GM11168 (cell line): ENCODE measurements at regions not wholly inside any gene's neighbourhood (a gene's known extent, or its start where the extent isn't known, plus 50 kb on each side); places are given as distances from the start of the nearest gene placed in this dataset.
"Not testable (repeated sequence)": the region's sequence is repeated elsewhere in the genome, so short reads cannot be mapped to it uniquely, and the experiment has no call there.

Experiments
- in situ Hi-C: fragments of 300-500 bp; cut with MboI; formaldehyde crosslinking; loops from one replicate; pipeline ENCODE4 v1.12.0; 2022; ENCODE audit warnings: low sequenced_read_pairs; ENCODE audit not compliant: unreplicated experiment

DNA sequence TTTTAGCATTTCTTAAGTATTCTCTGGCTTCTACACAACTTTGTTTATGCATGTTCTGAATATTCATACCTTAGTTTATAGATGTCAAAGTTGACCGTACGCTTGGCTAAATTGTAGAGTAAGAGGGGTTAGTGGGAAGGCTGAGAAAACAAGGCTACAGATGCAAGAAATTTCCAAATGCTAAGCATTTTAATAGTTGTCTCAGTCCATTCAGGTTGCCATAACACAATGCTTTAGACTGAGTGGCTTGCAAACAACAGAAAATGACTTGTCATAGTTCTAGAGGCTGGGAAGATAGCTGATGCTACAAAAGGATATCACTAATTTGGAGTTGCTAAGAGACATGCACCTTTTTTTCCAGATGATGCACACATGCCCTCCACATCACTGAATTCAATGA is 53.0 kb upstream of the C1QTNF3 start:
- in situ Hi-C loops = not testable (repeated sequence)

DNA sequence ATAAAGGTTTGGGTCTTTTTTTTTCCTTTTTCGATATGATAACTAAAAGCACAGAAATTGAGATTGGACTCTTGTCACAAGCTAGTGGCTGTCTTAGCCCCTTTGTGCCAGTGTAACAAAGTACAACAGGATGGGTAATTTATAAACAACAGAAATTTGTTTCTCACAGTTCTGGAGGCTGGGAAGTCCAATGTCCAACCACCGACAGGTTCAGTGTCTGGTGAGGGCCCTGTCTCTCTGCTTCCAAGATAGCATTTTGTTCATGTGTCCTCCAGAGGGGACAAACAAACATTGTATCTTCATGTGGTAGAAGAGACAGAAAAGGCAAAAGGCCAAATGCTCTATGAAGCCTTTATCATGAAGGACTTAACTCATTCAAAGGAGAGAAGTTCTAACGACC is 56.9 kb upstream of the C1QTNF3 start:
- in situ Hi-C loops = not testable (repeated sequence)

DNA sequence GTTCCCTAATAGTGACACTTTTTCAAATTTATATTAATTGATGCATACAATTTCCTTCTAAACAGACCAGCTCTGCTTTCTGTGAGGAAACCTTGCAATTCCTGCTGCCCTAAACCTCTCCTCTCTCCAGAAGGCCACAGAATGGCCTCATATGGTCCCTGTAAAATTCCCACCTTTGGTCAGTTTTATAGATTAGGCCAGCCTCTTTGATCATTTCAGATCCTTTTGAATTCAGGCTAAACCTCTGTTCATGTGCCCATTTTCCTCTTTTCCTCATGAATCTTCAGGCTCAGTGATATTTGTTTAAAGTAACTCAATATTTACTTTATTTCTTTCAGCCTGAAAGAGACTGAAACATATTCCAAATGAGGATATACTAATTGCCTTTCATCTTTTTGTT is 58.6 kb upstream of the C1QTNF3 start:
- in situ Hi-C loops = not testable (repeated sequence)

DNA sequence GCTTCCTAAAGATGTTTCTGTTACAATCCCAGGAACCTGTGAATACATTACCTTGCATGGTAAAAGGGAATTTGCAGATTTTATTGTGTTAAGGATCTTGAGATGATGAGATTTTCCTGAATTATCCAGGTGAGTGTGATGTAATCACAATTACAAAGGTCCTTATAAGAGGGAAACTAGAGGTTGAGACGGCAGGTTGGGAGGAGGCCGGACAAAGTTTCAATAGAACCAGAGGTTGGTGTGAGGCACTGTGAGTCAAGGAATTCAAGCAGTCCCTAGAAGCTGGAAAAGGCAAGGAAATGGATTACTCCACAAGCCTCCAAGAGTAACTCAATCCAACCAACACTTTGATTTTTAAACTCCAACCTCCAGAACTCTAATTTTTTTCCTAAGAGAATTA is 65.9 kb upstream of the C1QTNF3 start:
- in situ Hi-C loops = not testable (repeated sequence)

DNA sequence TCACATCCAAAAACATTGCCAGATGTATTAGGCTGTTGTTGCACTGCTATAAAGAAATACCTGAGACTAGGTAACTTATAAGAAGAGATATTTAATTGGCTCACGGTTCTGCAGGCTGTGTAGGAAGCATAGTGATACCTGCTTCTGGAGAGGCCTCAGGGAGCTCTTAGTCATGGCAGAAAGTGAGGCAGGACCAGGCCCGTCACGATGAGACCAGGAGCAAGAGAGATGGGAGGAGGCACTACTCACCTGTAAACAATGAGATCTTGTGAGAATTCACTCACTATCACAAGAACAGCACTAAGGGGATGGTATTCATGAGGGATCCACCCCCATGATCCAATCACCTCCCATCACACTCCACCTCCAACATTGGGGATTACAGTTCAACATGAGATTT is 81.3 kb upstream of the C1QTNF3 start:
- in situ Hi-C loops = not testable (repeated sequence)

DNA sequence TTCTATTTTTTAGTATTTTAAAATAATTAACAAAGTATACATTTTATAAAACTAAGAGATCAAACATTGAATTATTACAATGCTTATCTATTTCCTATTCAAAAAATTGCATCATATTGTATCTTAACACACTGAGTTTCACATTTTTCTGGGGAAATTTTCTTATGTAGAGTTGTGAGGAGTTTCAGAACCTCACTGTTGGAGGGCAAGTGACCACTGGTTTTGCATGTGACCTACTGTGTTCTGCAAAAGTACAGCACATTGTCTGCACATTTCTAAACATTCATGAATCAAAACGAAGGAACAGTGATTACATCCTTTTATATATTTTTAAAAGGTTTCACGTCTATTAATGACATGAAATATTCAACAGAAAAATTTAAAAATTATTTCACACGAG is 82.3 kb upstream of the C1QTNF3 start:
- in situ Hi-C loops = not testable (repeated sequence)

DNA sequence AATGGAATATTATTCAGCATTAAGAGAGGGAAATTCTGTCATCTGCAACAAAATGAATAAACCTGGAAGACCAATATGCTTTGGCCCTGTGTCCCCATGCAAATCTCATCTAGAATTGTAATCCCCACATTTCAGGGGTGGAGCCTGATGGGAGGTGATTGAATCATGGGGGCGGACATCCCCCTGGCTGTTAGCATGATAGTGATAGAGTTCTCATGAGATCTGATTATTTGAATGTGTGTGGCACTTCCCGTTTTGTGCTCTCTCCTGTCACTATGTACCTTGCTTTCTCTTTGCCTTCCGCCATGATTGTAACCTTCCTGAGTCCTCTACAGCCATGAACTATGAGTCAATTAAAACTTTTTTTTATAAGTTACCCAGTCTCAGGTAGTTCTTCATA is 83.7 kb upstream of the C1QTNF3 start:
- in situ Hi-C loops = not testable (repeated sequence)

DNA sequence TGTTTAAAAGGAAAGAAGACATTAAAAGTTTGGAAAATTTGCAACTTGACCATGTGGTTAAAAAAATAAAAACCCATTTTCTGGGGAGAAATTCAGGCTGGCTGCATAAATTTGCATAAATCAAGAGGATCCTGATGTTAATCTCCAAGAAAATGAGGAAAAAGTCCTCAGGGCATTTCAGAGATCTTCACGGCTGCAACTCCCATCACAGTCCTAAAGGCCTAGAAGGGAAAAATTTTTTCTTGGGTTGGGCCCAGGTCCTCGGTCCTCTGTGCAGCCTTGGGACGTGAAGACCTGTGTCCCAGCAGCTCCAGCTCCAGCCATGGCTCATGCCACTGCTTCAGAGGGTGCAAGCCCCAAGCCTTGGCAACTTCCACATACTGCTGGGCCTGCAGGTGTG is 84.8 kb upstream of the C1QTNF3 start:
- in situ Hi-C loops = not testable (repeated sequence)

DNA sequence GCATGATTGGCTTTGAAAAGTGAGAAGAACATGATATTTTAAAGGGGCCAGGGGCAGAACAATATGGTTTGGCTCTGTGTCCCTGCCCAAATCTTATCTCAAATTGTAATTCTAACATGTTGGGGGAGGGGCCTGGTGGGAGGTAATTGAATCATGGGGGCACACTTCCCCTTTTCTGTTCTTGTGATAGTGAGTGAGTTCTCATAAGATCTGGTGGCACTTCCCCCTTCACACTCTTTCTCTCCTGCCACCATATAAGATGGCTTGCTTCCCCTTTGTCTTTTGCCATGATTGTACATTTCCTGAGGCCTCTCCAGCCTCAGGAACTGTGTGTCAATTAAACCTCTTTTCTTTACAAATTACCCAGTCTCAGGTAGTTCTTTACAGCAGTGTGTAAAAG is 85.9 kb upstream of the C1QTNF3 start:
- in situ Hi-C loops = not testable (repeated sequence)

DNA sequence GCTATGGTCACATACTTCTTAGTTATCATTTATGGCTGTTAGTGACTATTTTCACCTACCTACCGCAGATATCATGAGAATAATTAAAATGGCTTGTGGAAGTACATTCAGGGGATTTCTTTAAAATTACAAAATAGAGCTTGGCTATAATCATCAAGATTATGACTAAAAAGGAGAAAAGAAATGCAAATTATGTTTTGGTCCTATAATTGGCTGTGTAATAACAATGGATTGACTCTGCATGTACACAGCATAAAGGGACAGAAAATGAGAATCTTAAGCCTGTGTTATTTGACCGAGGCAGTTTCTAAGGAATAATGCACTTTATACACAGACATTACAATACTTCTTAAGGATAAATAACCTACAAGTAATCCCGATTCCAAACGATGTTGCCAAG is 112.0 kb upstream of the C1QTNF3 start:
- in situ Hi-C loops = not testable (repeated sequence)

DNA sequence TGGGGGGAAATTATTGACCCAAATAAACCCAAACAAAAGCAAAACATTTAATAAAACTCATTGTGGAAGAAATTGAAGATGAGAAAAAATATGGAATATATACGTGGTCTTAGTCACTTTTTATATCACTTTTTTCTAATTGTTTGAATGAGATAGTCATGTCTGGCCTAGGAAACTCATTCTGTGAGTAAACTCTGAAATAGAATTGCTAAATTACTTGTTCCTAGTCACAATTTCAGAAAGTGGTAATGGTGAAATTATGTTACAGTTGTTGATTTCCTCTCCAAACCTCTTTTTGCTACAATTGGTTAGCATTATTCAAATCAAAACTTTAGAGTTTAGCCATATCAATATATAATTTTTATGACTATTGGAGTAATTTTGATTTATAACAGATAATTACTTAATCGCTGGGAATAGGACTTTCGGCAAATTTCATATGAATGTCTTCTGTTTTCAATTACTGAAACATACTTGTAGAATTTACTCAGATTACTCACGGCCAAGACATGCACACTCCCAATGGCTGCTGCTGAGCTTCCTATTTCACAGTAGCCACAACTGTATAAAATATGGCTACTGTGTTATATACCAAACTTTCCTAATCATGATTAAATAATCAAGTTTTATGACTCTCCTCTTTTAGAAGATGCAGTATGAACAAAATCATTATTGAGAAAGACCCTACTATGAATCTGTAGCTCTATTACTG is 113.8 kb upstream of the C1QTNF3 start:
- in situ Hi-C loops = not testable (repeated sequence)

DNA sequence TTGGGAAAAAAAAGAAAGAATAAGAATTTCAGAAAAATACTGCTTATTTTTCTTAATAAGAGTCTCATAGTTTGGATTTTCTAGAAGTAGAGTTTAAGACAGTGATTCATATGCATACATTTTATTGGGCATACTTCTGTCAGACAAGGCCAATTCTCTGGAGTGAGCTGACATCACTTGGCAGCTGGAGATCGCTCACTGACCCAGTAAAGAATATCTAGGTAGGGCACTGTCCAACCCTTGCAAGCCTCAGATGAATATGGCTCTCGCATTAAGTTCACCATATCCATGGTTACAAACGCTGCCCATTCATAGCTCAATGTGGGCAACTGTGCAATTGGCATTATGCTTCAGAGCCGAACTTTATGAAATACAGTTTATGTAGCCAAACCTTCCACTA is 117.9 kb upstream of the C1QTNF3 start:
- in situ Hi-C loops = not testable (repeated sequence)

DNA sequence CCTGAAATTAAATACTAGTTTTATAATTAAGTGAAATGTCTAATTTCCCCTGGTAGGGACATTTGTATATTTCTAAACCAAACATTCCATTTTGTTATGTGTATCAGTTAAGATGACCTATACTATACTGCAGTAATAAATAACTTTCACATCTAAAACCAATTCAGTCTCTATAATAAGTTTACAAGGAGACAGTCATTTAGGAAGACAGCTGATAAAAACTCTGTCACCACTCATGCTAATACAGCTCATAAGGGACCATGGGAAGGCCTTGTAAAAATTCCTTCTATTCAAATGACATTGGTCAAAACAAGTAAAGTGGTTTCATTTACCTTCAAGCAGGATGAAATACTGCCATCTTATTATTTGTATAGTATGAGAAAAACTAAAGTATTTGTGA is 128.4 kb upstream of the C1QTNF3 start:
- in situ Hi-C loops = not testable (repeated sequence)

DNA sequence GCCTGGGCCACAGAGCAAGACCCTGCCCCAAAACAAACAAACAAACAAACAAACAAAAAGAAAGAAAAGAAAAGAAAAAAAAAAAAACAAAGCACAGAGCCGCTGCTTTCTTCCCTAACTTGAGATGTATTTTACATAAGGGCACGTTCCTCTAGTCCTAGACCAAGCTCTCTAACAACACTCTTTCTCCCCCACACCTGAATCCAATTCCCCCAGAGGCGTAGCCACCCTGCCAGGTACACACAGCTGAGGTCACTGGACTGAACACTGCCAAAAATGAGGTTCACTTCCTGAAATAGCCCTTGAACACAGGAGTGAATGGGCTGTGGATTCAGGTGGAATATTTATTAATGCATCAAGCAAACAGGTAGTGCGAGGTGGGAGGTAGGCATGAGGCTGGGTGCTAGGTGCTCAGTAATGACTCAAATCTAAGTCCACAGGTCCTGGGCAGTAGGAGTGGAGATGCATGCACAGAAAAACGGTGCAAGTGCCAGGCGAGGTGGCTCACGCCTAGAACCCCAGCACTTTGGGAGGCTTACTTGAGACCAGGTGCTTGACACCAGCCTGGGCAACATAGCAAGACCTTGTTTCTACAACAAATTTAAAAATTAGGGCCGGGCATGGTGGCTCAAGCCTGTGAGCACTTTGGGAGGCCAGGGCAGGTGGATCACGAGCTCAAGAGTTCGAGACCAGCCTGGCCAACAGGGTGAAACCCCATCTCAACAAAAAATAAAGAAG is 136.6 kb upstream of the C1QTNF3 start:
- in situ Hi-C loops = loop anchor here (25.0 kb wide), 1 partner anchor 708 kb away; no protein-coding TSS in a partner anchor

DNA sequence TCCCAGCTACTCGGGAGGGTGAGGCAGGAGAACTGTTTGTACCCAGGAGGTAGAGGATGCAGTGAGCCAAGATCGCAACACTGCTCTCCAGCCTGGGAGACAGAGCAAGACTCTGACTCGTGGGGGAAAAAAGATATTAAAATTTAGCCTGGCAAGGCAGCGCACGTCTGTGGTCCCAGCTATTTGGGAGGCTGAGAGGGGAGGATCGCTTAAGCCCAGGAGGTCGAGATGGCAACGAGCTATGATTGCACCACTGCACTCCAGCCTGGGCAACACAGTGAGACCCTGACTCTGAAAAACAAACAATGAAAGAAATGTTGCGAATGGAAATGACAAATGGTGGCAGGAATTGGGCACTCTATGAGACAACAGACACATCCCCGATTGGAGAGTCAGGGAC is 137.2 kb upstream of the C1QTNF3 start:
- in situ Hi-C loops = loop anchor here (25.0 kb wide), 1 partner anchor 707 kb away; no protein-coding TSS in a partner anchor

DNA sequence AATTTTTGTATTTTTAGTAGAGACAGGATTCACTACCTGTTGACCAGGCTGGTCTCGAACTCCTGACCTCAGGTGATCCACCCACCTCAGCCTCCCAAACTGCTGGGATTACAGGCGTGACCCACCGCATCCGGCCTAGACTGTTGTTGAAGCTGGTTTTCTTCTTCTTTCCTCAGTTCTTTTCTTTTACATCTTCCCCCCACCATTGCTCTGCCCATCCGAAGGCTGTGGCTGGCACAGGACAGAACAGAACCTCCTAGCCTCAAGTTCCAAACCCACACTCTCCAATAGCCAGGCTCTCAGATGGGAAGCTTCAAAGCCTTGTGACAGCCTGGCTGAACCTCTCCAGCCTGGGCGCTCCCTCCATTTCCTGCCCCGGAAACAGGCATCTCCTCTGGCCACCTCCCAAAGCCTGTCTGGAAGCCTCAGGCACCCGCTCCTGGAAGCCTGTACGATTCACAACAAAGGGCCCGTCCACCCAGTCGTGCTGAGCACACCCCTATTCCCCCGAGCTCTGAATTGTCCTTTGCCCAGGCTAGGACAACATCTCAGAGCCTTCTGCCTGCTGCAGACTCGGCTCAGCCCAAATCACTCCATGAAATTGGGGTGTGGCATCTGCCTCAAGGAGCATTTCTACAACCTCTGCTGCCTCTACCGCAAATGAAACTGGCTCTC is 138.1 kb upstream of the C1QTNF3 start:
- in situ Hi-C loops = loop anchor here (25.0 kb wide), 1 partner anchor 706 kb away; no protein-coding TSS in a partner anchor

DNA sequence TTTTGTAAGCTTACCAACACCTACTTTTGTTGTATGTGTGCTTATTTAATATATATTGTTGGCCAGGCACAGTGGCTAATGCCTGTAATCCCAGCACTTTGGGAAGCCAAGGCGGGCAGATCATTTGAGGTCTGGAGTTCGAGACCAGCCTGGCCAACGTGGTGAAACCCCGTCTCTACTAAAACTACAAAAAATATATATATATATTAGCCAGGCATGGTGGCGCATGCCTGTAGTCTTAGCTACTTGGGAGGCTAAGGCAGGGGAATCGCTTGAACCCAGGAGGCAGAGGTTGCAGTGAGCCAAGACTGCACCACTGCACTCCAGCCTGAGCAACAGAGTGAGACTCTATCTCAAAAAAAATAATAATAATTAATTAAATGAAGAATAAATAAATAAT is 142.0 kb upstream of the C1QTNF3 start:
- in situ Hi-C loops = loop anchor here (25.0 kb wide), 1 partner anchor 702 kb away; no protein-coding TSS in a partner anchor

DNA sequence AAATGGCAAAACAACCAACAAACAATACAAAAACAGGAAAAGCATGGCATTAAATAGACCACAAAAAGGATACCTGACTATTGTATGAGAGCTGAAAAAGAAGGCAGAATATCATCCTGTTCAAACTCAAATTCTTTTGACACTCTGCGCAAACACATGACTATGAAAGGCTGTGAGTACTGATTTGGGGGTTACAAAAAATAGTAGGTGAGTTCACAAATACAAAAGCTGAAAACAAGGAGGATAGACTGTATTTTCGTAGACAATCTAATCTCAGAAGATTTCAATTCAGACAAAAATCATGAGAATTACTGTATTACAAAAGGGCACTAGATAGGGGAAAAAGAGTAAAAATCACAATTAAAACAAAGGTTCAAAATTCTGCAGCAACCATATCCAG is 142.6 kb upstream of the C1QTNF3 start:
- in situ Hi-C loops = loop anchor here (25.0 kb wide), 1 partner anchor 702 kb away; no protein-coding TSS in a partner anchor

DNA sequence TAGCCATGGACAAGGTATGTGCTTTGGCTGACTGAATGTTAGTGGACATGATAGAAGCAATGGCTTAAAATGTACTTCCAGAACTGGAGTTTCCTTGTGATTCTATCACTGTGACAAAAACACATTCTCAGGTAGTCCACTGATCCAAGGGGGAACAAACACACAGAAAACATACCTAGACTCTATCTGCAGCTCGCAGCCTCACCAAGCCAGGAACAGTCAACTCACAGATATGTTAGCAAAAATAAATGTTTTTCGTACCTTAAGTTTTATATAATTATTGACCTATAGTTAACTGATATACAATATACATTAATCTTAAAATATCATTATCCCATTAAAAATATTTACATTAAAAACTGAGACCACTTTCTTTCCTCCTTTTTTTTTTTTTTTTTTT is 143.1 kb upstream of the C1QTNF3 start:
- in situ Hi-C loops = loop anchor here (25.0 kb wide), 1 partner anchor 701 kb away; no protein-coding TSS in a partner anchor

DNA sequence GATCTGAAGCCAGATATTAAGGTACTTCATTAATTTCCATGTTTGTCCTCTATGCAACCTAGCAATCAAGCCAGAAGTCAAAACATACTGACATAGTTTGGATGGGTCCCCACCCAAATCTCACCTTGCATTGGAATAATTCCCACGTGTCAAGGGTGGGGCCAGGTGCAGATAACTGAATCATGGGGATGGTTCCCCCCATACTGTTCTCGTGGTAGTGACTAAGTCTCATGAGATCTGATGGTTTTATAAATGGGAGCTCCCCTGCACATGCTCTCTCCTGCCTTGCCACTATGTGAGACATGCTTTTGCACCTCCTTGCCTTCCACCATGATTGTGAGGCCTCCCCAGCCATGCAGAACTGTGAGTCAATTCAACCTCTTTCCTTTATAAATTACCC is 143.9 kb upstream of the C1QTNF3 start:
- in situ Hi-C loops = loop anchor here (25.0 kb wide), 1 partner anchor 700 kb away; no protein-coding TSS in a partner anchor

DNA sequence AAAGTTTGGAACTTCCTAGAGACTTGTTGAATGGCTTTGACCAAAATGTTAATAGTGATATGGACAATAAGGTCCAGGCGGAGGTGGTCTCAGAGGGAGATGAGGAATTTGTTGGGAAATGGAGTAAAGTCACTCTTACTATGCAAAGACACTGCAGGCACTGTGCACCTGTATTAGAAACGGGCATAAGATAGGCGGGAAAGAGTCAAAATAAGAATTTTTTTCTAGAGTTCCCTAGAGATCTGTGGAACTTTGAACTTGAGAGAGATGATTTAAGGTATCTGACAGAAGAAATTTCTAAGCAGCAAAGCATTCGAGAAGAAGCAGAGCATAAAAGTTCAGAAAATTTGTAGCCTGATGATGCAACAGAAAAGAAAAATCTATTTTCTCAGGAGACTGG is 144.4 kb upstream of the C1QTNF3 start:
- in situ Hi-C loops = loop anchor here (25.0 kb wide), 1 partner anchor 700 kb away; no protein-coding TSS in a partner anchor
